H1 (cell line): ENCODE measurements at regions not wholly inside any gene's neighbourhood (a gene's known extent, or its start where the extent isn't known, plus 50 kb on each side); places are given as distances from the start of the nearest gene placed in this dataset.

Source experiments
- CBX8 ChIP-seq: fragments of 300-800, 300-1000 bp; sonication (generic); IDR thresholded peaks from 2 replicates; pipeline ENCODE4 v1.7.1; 2016; ENCODE audit warnings: low read depth, low read length, borderline replicate concordance
- CHD7 ChIP-seq: fragments of 300-600 bp; sonication (generic); IDR thresholded peaks from 2 replicates; pipeline ENCODE4 v1.7.1; 2012; ENCODE audit warnings: low read length, moderate library complexity, mild to moderate bottlenecking, inconsistent platforms; ENCODE audit not compliant: insufficient replicate concordance

GRCh38 chr3:182342252-182342651, 451.1 kb upstream of the ATP11B start (continued):
- TF ChIP-seq CHD7 (no peak), CBX8 (no peak)
